VCaP (cell line): ENCODE measurements at regions not wholly inside any gene's neighbourhood (a gene's known extent, or its start where the extent isn't known, plus 50 kb on each side); places are given as distances from the start of the nearest gene placed in this dataset.

Source experiments
- H3K27ac ChIP-seq: fragments of 450-650 bp; 2 replicates; pipeline ENCODE4 v1.5.1; 2017
- TF ChIP-seq, protein P1 (sequence below): fragments of 450-650 bp; conservative IDR thresholded peaks from 2 replicates; pipeline ENCODE4 v1.5.1; 2017; ENCODE audit warnings: mild to moderate bottlenecking, moderate library complexity

DNA sequence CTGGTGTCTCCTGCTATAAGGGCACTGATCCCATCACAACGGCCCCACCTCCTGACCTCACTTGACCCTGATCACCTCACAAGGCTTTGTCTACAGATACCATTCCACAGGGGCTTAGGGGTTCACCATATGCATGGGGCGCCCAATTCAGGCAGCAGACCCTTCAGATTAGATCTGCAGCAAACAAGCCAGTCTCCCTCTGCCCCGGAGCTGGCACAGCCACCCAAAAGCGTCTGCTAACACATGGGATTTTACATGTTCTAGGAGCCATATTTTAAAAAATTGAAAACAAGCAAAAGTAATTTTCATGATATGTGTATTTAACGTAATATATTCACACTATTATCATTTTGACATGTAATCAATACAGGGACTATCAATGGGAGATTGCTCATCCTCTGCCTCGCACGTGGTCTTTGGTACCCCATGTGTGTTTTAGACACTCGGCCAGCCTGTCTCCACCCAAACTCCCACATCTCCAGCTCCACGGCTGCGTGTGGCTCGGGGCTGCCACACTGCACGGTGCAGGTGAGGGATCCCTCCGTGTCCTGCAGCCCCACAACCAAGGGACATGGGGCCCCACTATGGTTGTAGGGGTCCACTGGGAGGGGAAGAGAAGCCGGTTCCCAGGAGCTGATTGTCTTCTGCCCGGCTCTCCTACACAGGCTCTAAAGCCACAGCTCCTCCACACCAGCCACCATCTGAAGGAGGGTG, 107.6 kb downstream of the RBFOX3 start:
- no peak overlapping the region for H3K27ac ChIP-seq
- TF ChIP-seq, protein P1, sequence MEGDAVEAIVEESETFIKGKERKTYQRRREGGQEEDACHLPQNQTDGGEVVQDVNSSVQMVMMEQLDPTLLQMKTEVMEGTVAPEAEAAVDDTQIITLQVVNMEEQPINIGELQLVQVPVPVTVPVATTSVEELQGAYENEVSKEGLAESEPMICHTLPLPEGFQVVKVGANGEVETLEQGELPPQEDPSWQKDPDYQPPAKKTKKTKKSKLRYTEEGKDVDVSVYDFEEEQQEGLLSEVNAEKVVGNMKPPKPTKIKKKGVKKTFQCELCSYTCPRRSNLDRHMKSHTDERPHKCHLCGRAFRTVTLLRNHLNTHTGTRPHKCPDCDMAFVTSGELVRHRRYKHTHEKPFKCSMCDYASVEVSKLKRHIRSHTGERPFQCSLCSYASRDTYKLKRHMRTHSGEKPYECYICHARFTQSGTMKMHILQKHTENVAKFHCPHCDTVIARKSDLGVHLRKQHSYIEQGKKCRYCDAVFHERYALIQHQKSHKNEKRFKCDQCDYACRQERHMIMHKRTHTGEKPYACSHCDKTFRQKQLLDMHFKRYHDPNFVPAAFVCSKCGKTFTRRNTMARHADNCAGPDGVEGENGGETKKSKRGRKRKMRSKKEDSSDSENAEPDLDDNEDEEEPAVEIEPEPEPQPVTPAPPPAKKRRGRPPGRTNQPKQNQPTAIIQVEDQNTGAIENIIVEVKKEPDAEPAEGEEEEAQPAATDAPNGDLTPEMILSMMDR = no peak

DNA sequence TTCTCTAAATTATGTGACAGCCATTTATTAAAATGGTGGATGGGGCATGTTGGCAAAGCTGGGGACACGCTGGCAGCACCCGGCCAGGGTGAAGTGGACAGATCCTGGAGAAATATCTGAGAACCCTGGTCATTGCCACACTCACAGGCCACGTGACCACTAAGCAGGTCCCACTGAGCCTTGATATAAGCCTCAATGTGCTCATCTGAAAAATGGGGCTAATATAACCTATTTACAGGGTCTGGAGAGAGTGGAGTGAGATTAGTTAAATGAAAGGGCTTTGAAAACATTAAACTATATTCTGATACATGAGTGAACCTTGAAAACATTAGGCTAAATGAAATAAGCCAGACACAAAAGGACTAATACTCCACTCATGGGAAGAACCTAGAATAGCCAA, 108.9 kb downstream of the RBFOX3 start:
- no peak overlapping the region for H3K27ac ChIP-seq
- TF ChIP-seq, protein P1 = no peak

DNA sequence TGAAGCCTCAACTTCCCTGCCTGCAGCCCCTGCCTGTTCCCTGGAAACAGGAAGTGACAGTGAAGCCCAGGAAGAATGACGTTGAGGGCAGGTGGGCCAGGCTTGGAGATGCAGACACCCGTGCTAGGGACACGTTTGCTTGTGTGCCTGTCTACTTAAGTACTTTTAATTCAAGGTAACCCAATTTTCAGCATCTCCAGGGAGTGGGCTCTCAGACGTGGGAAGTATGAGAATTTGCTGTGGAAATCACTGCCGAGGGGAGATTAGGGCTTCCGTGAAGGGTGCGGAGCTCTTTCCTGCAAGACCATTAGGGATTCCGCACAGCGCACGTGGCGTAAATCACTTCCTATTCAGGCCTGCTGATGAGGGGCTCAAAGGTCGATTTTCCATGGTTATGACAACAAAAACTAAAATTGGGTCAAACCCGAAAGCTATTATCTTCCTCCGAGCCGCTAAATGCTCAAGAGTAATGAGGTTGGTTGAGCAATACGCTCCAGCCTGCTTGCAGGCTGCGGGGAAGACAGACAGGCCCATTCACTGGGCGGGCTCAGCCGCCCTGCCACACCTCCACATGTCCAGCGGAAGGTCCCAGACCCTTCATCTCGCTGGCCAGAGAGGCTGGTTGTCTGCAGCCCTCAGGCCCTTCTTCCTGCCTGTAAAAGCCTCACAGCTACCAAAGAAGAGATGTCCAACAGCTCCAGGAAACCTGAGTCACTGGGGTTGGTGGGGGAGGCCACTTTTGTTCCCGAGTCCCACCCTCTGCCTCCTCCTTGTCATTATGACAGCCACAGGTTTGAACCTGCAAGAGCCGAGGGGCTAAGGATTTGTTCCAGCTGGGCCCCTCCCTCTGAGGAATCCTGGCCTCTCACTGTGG, 109.9 kb downstream of the RBFOX3 start:
- H3K27ac ChIP-seq = no peak overlapping the region
- TF ChIP-seq, protein P1 = no peak

DNA sequence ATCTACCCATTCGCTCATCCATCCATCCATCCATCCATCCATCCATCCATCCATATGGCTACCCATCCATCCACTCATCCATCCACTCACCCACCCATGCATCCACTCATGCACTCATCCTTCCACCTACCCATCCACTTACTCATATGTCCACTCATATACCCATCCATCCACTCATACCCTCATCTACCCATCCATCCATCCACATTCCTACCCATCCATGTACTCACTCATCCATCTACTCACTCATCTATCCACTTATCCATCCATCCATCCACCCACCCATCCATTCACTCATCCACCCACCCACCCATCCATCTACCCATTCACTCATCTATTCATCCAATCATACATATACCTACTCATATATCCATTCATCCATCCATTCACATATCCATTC, 112.0 kb downstream of the RBFOX3 start:
- H3K27ac ChIP-seq = no peak overlapping the region
- TF ChIP-seq, protein P1 = no peak

DNA sequence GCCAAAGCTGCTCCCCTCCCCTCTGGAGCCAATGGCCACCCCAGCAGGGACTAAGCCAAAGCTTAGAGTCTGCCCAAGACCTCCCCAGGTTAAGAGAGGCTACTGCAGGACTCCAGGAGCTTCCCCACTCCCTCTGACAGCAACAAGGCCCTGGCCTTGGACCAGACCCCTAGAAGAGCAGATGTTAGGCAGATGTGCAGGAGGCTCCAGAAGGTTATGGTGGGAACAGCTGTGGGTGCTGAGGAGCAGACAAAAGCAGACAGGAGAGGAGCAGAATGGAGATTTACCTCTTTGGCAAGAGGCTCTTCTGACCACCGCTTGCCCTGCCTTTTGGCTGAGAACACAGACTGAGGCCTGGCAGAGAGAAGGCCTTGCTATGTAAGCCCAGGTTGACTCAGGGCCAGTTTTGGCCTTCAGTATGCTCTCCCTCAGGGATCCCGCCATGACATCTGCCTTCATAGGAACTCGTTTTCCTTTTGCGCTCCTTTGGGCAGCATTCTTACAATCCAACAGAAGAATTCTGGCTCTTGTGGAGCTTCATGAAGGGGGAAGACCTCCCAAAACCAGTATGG, 113.0 kb downstream of the RBFOX3 start:
- no peak overlapping the region for H3K27ac ChIP-seq
- TF ChIP-seq, protein P1 = no peak

DNA sequence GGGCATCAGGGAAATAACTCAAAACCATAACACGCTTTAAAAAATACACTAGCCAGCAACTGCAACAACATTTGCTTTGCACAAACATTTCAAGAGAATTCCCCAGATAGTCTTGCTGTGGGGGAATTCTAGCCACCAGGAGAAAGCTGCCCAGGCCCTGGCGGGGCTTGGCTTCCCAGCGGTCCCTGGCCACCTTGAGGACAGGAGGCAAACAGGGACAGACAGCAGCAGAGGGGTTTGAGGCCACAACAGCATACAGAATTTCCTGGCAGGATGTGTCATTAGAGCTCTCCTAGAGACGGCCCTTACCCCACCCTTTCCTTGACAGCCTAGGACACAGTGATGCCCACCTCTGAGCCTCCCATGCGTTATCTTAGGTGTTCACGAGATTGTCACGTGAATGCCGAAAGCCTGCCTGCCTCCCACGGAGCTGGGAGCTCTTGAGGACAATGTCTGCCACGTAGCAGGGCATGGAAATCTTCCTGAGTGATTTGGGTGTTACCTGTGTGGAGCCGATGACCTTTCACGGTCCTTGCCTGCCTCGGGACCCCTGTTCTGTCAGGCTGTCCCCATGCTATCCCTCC, 114.3 kb downstream of the RBFOX3 start:
- TF ChIP-seq, protein P1 = no peak
- H3K27ac ChIP-seq = no peak overlapping the region

DNA sequence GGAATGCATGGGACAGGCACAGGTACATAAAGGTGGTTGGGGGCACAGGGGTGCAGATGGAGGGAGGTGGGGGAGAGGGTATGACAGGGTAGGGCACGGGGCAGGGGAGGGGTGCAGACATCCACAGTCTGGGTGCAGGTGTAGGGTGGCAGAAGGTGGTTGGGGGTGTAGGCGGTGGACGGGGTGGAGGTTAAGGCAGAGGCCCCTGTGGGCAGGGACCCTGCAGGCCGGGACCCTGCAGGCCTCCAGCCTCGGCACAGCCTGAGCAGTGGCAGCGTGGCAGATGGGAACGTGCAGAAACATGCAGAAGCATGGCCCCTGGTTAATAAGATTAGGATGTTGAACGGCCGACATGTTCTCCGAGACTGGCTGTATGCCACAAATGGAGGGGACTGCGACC, 115.2 kb downstream of the RBFOX3 start:
- H3K27ac ChIP-seq = no peak overlapping the region
- TF ChIP-seq, protein P1 = no peak
